K562 (cell line): ENCODE measurements at regions not wholly inside any gene's neighbourhood (a gene's known extent, or its start where the extent isn't known, plus 50 kb on each side); places are given as distances from the start of the nearest gene placed in this dataset.

ENCODE experiments used
- CAMTA2 ChIP-seq: fragments of 250-450 bp; sonication (Bioruptor Pico); conservative IDR thresholded peaks from 2 replicates; pipeline ENCODE4 v1.5.1; 2022
- CTCF ChIP-seq, 3 experiments: IDR thresholded peaks in 2 of 3; conservative IDR thresholded peaks in 1 of 3; 2 replicates each; pipeline ENCODE4 v1.5.1; 2011 to 2012; ENCODE audit warnings: low read length in 3 of 3, mild to moderate bottlenecking in 3 of 3, control low read depth in 2 of 3, improper control_type of control experiment in 1 of 3, inconsistent platforms in 1 of 3, low read depth in 1 of 3, mixed read lengths in 1 of 3, moderate library complexity in 1 of 3; ENCODE audit not compliant: insufficient read depth in 2 of 3
- EGR1 ChIP-seq: fragments of 450-650 bp; conservative IDR thresholded peaks from 2 replicates; pipeline ENCODE4 v1.6.1; 2017; ENCODE audit warnings: mild to moderate bottlenecking
- ELK3 ChIP-seq: fragments of 450-650 bp; formaldehyde crosslinking; IDR thresholded peaks from 2 replicates; pipeline ENCODE4 v1.4.0; 2020; ENCODE audit warnings: mild to moderate bottlenecking
- EZH2 ChIP-seq: IDR thresholded peaks from 2 replicates; pipeline ENCODE4 v1.6.1; 2012; ENCODE audit warnings: low read depth, mild to moderate bottlenecking, inconsistent platforms, low read length, borderline replicate concordance
- FOSL1 ChIP-seq: fragments of 200-800 bp; sonication (Bioruptor generic); conservative IDR thresholded peaks from 2 replicates; pipeline ENCODE4 v1.6.1; 2016; ENCODE audit warnings: missing genetic modification characterization, missing compliant biosample characterization
- MAZ ChIP-seq, 2 experiments: fragments of 450-650 bp in 1 of 2; sonication (generic) in 1 of 2; formaldehyde crosslinking; IDR thresholded peaks in 1 of 2; conservative IDR thresholded peaks in 1 of 2; 2 replicates each; pipeline versions ENCODE4 v1.4.0 to v1.5.0; 2020; ENCODE audit warnings: mild to moderate bottlenecking in 1 of 2, missing genetic modification reagents in 1 of 2
- POLR2A ChIP-seq: fragments of 450-650 bp; conservative IDR thresholded peaks from 2 replicates; pipeline ENCODE4 v1.6.1; 2016
- RBM22 ChIP-seq: fragments of 200-400 bp; formaldehyde crosslinking; IDR thresholded peaks from 2 replicates; pipeline ENCODE4 v1.6.1; 2018; ENCODE audit warnings: low read length, low read depth; ENCODE audit not compliant: poor library complexity, severe bottlenecking
- SREBF2 ChIP-seq: sonication (generic); formaldehyde crosslinking; IDR thresholded peaks from 2 replicates; pipeline ENCODE4 v1.4.0; 2020; ENCODE audit warnings: mild to moderate bottlenecking, missing genetic modification reagents
- TAF1 ChIP-seq: IDR thresholded peaks from 2 replicates; pipeline ENCODE4 v1.6.1; 2011; ENCODE audit warnings: mild to moderate bottlenecking, low read length, moderate library complexity; ENCODE audit not compliant: insufficient read depth, control insufficient read depth, severe bottlenecking; ENCODE audit errors: extremely low read depth
- TCF7L2 ChIP-seq: fragments of 150-350 bp; IDR thresholded peaks from 2 replicates; pipeline ENCODE4 v1.6.1; 2016; ENCODE audit warnings: low read depth, mild to moderate bottlenecking, low read length, moderate library complexity
- ZBTB49 ChIP-seq: sonication (generic); formaldehyde crosslinking; IDR thresholded peaks from 2 replicates; pipeline ENCODE4 v1.8.0; 2022; ENCODE audit warnings: missing genetic modification reagents, mild to moderate bottlenecking, borderline replicate concordance
- ZNF449 ChIP-seq: fragments of 250-450 bp; sonication (Bioruptor Pico); IDR thresholded peaks from 2 replicates; pipeline ENCODE4 v1.8.0; 2022; ENCODE audit warnings: moderate library complexity, mild to moderate bottlenecking, inconsistent platforms

- TF ChIP-seq RBM22 = no peak
- TF ChIP-seq EGR1 = no peak
- TF ChIP-seq MAZ (CRISPR knock-in tag; conservative IDR thresholded peaks at IDR 0.05 in 1 of 2, IDR thresholded peaks at IDR 0.05 in 1 of 2) = no peak
- no peak for TF ChIP-seq EZH2
- TF ChIP-seq SREBF2 (CRISPR knock-in tag) = no peak
- no peak for TF ChIP-seq TAF1
- TF ChIP-seq ELK3 (CRISPR knock-in tag) = no peak
- TF ChIP-seq POLR2A = no peak
- no peak for TF ChIP-seq ZBTB49 (CRISPR knock-in tag)
- no peak for TF ChIP-seq FOSL1 (tag)
- no peak for TF ChIP-seq ZNF449
- TF ChIP-seq TCF7L2 = no peak
- TF ChIP-seq CTCF (IDR thresholded peaks at IDR 0.05 in 2 of 3, conservative IDR thresholded peaks at IDR 0.05 in 1 of 3; ENCODE audit: insufficient read depth in 2 of 3, low read depth in 1 of 3, low read length in 3 of 3) = no peak
- no peak for TF ChIP-seq CAMTA2 (CRISPR knock-in tag)
Observed at GRCh38 chr19:13652810-13653590, 111.3 kb upstream of the MRI1 start.
